Tibial artery (tissue), 4 donors: ENCODE measurements at regions not wholly inside any gene's neighbourhood (a gene's known extent, or its start where the extent isn't known, plus 50 kb on each side); places are given as distances from the start of the nearest gene placed in this dataset.

Source experiments
- DNase-seq, 2 donors: peaks; one replicate each; pipeline ENCODE4 v3.0.0-alpha.2; 2019
- H3K27ac ChIP-seq, 2 donors: fragments of 200-600 bp; sonication (generic) in 1 of 2; 1 replicate in 1 of 2; 2 replicates in 1 of 2; pipeline ENCODE4 v1.5.1; 2018 to 2019; ENCODE audit warnings: mild to moderate bottlenecking in 1 of 2
- H3K27me3 ChIP-seq, 2 donors: fragments of 200-600 bp; sonication (generic) in 1 of 2; one replicate each; pipeline versions ENCODE4 v1.5.1 to v1.6.0; 2016 to 2019
- H3K36me3 ChIP-seq, 3 donors: fragments of 200-600 bp; sonication (generic) in 2 of 3; one replicate each; pipeline ENCODE4 v1.5.1; 2016 to 2019; ENCODE audit warnings: mild to moderate bottlenecking in 2 of 3
- H3K4me1 ChIP-seq, 4 donors: fragments of 200-600 bp; sonication (generic) in 2 of 4; 1 replicate in 3 of 4; 2 replicates in 1 of 4; pipeline ENCODE4 v1.5.1; 2016 to 2019
- H3K4me3 ChIP-seq, 2 donors: fragments of 200-600 bp; sonication (generic) in 1 of 2; 1 replicate in 1 of 2; 2 replicates in 1 of 2; pipeline ENCODE4 v1.5.1; 2018 to 2019; ENCODE audit warnings: mild to moderate bottlenecking in 2 of 2
- H3K9me3 ChIP-seq, 3 donors: fragments of 200-600 bp; sonication (generic) in 1 of 3; one replicate each; pipeline ENCODE4 v1.5.1; 2016 to 2019
- intact Hi-C: fragments of 100-400 bp; cut with DNase I; formaldehyde crosslinking; loops from one replicate; pipeline ENCODE4 v1.15.0; 2023; ENCODE audit warnings: low total_unique reads
- TF ChIP-seq, protein P1 (sequence below), 2 experiments: fragments of 200-600 bp in 1 of 2; fragments of 450-650 bp in 1 of 2; IDR thresholded peaks; one replicate each; pipeline ENCODE4 v1.5.1; 2017 to 2019; ENCODE audit warnings: antibody characterized with exemption in 2 of 2, mild to moderate bottlenecking in 1 of 2, moderate library complexity in 1 of 2

DNA sequence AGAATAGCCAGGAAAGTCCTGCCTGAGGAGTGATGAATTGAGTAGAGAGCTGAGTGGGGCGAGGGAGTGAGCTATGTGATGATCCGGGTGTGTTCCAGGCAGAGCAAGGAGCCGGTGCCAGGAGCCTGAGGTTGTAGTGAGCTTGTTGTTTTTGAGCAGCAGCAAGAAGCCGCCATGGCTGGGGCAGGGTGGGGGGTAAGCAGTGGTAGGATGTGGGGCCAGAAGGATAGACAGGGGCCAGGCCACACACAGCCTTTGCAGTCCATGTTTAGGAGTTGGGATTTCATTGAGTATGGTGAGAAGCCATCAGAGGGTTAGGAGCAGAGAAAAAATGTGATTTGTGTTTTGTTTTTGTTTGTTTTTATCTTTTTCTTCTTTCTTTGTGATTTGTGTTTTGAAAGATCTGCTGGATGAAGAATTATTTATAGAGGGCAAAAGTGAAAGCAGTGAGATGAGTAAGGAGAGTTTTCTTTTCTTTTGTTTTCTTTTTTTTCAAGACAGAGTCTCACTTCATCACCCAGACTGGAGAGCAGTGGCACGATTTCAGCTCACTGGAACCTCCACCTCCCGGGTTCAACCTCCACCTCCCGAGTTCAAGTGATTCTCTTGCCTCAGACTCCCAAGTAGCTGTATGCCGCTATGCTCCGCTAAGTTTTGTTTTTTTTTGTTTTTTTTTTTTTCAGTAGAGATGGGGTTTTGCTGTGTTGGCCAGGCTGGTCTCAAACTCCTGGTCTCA, 92.3 kb upstream of the BCAT1 start:
- TF ChIP-seq, protein P1, sequence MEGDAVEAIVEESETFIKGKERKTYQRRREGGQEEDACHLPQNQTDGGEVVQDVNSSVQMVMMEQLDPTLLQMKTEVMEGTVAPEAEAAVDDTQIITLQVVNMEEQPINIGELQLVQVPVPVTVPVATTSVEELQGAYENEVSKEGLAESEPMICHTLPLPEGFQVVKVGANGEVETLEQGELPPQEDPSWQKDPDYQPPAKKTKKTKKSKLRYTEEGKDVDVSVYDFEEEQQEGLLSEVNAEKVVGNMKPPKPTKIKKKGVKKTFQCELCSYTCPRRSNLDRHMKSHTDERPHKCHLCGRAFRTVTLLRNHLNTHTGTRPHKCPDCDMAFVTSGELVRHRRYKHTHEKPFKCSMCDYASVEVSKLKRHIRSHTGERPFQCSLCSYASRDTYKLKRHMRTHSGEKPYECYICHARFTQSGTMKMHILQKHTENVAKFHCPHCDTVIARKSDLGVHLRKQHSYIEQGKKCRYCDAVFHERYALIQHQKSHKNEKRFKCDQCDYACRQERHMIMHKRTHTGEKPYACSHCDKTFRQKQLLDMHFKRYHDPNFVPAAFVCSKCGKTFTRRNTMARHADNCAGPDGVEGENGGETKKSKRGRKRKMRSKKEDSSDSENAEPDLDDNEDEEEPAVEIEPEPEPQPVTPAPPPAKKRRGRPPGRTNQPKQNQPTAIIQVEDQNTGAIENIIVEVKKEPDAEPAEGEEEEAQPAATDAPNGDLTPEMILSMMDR (IDR thresholded peaks at IDR 0.05), result no peak
- DNase-seq, result no peak

GRCh38 chr12:25040593-25040992, 91.7 kb upstream of the BCAT1 start:
- H3K4me1 ChIP-seq, result no peaks in the 10 kb centered on the region
- no peaks in the 10 kb centered on the region for H3K9me3 ChIP-seq
- H3K27ac ChIP-seq, result no peak overlapping the region
- intact Hi-C loops, result no loop called here
- H3K4me3 ChIP-seq, result no peak overlapping the region
- no peak for DNase-seq
- H3K27me3 ChIP-seq, result no peaks in the 10 kb centered on the region
- no peaks in the 10 kb centered on the region for H3K36me3 ChIP-seq
- TF ChIP-seq, protein P1 (IDR thresholded peaks at IDR 0.05), result no peak

More for the DNA sequence above, 92.3 kb upstream of the BCAT1 start:
- Histone ChIP-seq H3K36me3 (no peaks in the 10 kb centered on the region), H3K4me1 (no peaks in the 10 kb centered on the region), H3K27ac (no peak overlapping the region), H3K27me3 (no peaks in the 10 kb centered on the region), H3K4me3 (no peak overlapping the region), H3K9me3 (no peaks in the 10 kb centered on the region)
- intact Hi-C loops, result no loop called here

DNA sequence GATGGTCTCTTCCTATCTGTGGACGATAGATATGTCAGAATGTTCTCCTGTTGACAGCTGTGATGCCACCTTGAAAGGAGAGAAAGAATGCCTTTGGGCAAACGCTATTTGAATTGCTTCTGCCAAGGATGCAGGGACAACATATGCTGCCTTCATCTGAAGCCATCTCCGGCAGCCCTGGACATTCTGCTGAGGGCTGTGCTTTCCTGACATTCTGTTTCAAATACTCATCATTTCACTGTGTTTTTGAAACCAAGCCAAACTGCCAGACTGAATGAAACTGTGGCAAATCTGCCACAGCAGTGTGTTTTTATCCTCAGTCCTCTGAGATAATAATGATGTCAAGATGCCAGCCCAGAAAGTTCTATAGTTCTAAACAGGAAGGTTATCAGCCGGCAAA, 85.8 kb upstream of the BCAT1 start:
- Histone ChIP-seq H3K36me3 (no peaks in the 10 kb centered on the region), H3K27ac (no peak overlapping the region), H3K27me3 (no peaks in the 10 kb centered on the region), H3K4me1 (no peaks in the 10 kb centered on the region), H3K9me3 (no peaks in the 10 kb centered on the region), H3K4me3 (no peak overlapping the region)
- intact Hi-C loops, result no loop called here
- TF ChIP-seq, protein P1 (IDR thresholded peaks at IDR 0.05), result no peak
- no peak for DNase-seq

- Histone ChIP-seq H3K4me1 (no peaks in the 10 kb centered on the region), H3K4me3 (no peak overlapping the region), H3K9me3 (no peaks in the 10 kb centered on the region), H3K27me3 (no peaks in the 10 kb centered on the region), H3K27ac (no peak overlapping the region), H3K36me3 (no peaks in the 10 kb centered on the region)
- no peak for DNase-seq
- intact Hi-C loops, result no loop called here
- TF ChIP-seq, protein P1 (IDR thresholded peaks at IDR 0.05), result no peak
Measured at GRCh38 chr12:25025951-25026490, 77.1 kb upstream of the BCAT1 start.

DNA sequence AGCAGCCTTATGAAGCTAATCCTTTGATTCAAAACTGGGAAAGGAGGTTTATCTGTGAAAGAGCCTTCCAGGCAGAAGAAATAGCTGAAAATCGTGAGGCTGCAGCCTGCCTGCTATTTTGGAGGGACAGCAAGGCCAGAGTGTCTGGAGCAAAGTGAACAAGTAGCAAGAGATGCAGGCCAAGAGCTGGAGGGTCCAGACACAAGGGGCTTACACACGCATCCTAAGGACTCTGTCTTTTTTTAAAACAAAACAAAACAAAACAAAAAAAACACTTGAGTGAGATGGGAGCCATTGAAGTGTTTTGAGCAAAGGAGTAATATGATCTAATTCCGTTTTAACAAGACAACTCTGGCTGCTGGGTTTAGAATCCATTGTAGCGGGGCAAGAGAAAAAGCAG, 76.4 kb upstream of the BCAT1 start:
- Histone ChIP-seq H3K4me3 (no peak overlapping the region), H3K9me3 (no peaks in the 10 kb centered on the region), H3K27ac (no peak overlapping the region), H3K36me3 (no peaks in the 10 kb centered on the region), H3K27me3 (no peaks in the 10 kb centered on the region), H3K4me1 (no peaks in the 10 kb centered on the region)
- TF ChIP-seq, protein P1 (IDR thresholded peaks at IDR 0.05), result no peak
- intact Hi-C loops, result no loop called here
- DNase-seq, result no peak
